ENCODE measurements at regions not wholly inside any gene's neighbourhood (a gene's known extent, or its start where the extent isn't known, plus 50 kb on each side); places are given as distances from the start of the nearest gene placed in this dataset.
A peak's percentile ranks its signal among the peaks of the same experiment; 100 is the strongest.

- no CpG with 5 or more reads among the region's 17 CpGs for WGBS, 2 donors (ENCODE audit: extremely low coverage in 2 of 2, insufficient read length in 2 of 2, insufficient replicate concordance in 1 of 2)
Observed at GRCh38 chr2:8552293-8552801, 129.5 kb upstream of the ID2 start.

DNA sequence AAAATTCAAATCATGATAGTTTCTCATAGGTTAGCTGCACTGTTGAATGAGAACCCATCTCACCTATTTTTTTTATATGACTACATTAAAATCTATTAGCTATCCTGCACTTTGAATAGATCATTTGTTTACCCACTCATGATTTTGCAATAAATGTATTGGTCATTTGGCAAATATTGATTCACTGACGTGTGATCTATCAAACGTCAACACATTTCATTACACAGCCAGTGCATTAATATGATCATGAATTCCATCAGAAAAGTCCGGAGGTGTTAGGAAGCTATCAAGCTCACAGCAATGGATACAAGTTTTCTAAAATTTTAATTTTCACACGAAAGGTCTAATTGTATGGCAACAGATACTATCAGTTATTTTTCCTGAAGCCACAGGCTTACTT, 128.2 kb upstream of the ID2 start:
- H3K18ac ChIP-seq (ENCODE audit: low read length) = no peak overlapping the region
- H2AFZ ChIP-seq (ENCODE audit: low read length) = no peak overlapping the region
- no peak overlapping the region for H2BK120ac ChIP-seq (ENCODE audit: low read depth, low read length)
- no peak overlapping the region for H2BK12ac ChIP-seq (ENCODE audit: low read length)
- H2BK5ac ChIP-seq (ENCODE audit: low read length) = no peak overlapping the region
- H3K4me1 ChIP-seq (ENCODE audit: control insufficient read depth in 2 of 2, insufficient read depth in 1 of 2, low read depth in 1 of 2, low read length in 2 of 2) = peaks cover 0 to 2% of the 10 kb centered on the region in 2 donors
- H3K9me3 ChIP-seq (replicated peaks in 1 of 2; ENCODE audit: control insufficient read depth in 2 of 2, insufficient read depth in 1 of 2, low read depth in 1 of 2, low read length in 2 of 2) = peaks cover 3 to 6% of the 10 kb centered on the region in 2 donors
- peaks cover 0 to 2% (median 0%) of the 10 kb centered on the region in 3 experiments for H3K27me3 ChIP-seq (ENCODE audit: control insufficient read depth in 3 of 3, insufficient read depth in 3 of 3, low read depth in 1 of 3, low read length in 3 of 3)
- no peak overlapping the region for H4K8ac ChIP-seq (ENCODE audit: low read depth, low read length)
- DNase-seq (ENCODE audit: low spot score) = no peak
- H3K23ac ChIP-seq (ENCODE audit: low read depth, low read length, poor library complexity) = no peak overlapping the region
- H3K27ac ChIP-seq (replicated peaks; ENCODE audit: low read length) = no peak overlapping the region
- no peak overlapping the region for H2BK15ac ChIP-seq (ENCODE audit: low read length)
- H3K4me3 ChIP-seq (ENCODE audit: low read length in 2 of 2) = no peak overlapping the region
- H3K36me3 ChIP-seq (replicated peaks in 1 of 2; ENCODE audit: control insufficient read depth in 2 of 2, insufficient read depth in 2 of 2, low read length in 2 of 2) = no peaks in the 10 kb centered on the region
- H3K4ac ChIP-seq (ENCODE audit: low read length) = no peak overlapping the region
- no CpG with 5 or more reads among the region's 4 CpGs for WGBS, 2 donors (ENCODE audit: extremely low coverage in 2 of 2, insufficient read length in 2 of 2, insufficient replicate concordance in 1 of 2)
- no peak overlapping the region for H3K14ac ChIP-seq (ENCODE audit: low read length)
- no peak overlapping the region for H4K91ac ChIP-seq (ENCODE audit: low read depth, low read length, poor library complexity)
- H2AK5ac ChIP-seq (ENCODE audit: low read depth, low read length) = no peak overlapping the region
- no peak overlapping the region for H3K4me2 ChIP-seq (ENCODE audit: insufficient read depth, low read length, poor library complexity, severe bottlenecking)
- no peak overlapping the region for H3K9ac ChIP-seq (ENCODE audit: low read depth, low read length, poor library complexity)
- no peaks in the 10 kb centered on the region for H3K79me1 ChIP-seq (ENCODE audit: low read depth, low read length)

More at GRCh38 chr2:8552293-8552801, 129.5 kb upstream of the ID2 start:
- H2AK5ac ChIP-seq (ENCODE audit: low read depth, low read length) = peak overlapping the region; percentile 43
- no peak overlapping the region for H4K8ac ChIP-seq (ENCODE audit: low read depth, low read length)
- no peak overlapping the region for H3K18ac ChIP-seq (ENCODE audit: low read length)
- H3K36me3 ChIP-seq (replicated peaks in 1 of 2; ENCODE audit: control insufficient read depth in 2 of 2, insufficient read depth in 2 of 2, low read length in 2 of 2) = no peaks in the 10 kb centered on the region
- H3K9me3 ChIP-seq (replicated peaks in 1 of 2; ENCODE audit: control insufficient read depth in 2 of 2, insufficient read depth in 1 of 2, low read depth in 1 of 2, low read length in 2 of 2) = peaks cover 0 to 4% of the 10 kb centered on the region in 2 donors
- peaks cover 0 to 2% (median 0%) of the 10 kb centered on the region in 3 experiments for H3K27me3 ChIP-seq (ENCODE audit: control insufficient read depth in 3 of 3, insufficient read depth in 3 of 3, low read depth in 1 of 3, low read length in 3 of 3)
- no peak overlapping the region for H3K27ac ChIP-seq (replicated peaks; ENCODE audit: low read length)
- H4K91ac ChIP-seq (ENCODE audit: low read depth, low read length, poor library complexity) = no peak overlapping the region
- H2AFZ ChIP-seq (ENCODE audit: low read length) = peak overlapping the region; percentile 41
- H2BK120ac ChIP-seq (ENCODE audit: low read depth, low read length) = no peak overlapping the region
- no peak overlapping the region for H3K4me3 ChIP-seq (ENCODE audit: low read length in 2 of 2)
- H3K23ac ChIP-seq (ENCODE audit: low read depth, low read length, poor library complexity) = no peak overlapping the region
- DNase-seq (ENCODE audit: low spot score) = no peak
- no peak overlapping the region for H3K4me2 ChIP-seq (ENCODE audit: insufficient read depth, low read length, poor library complexity, severe bottlenecking)
- H3K4ac ChIP-seq (ENCODE audit: low read length) = no peak overlapping the region
- no peak overlapping the region for H2BK12ac ChIP-seq (ENCODE audit: low read length)
- no peak overlapping the region for H3K9ac ChIP-seq (ENCODE audit: low read depth, low read length, poor library complexity)
- H2BK15ac ChIP-seq (ENCODE audit: low read length) = no peak overlapping the region
- H3K4me1 ChIP-seq (ENCODE audit: control insufficient read depth in 2 of 2, insufficient read depth in 1 of 2, low read depth in 1 of 2, low read length in 2 of 2) = peaks cover 0 to 6% of the 10 kb centered on the region in 2 donors
- H3K79me1 ChIP-seq (ENCODE audit: low read depth, low read length) = no peaks in the 10 kb centered on the region
- no peak overlapping the region for H3K14ac ChIP-seq (ENCODE audit: low read length)
- no peak overlapping the region for H2BK5ac ChIP-seq (ENCODE audit: low read length)

GRCh38 chr2:8554296-8554806, 127.5 kb upstream of the ID2 start:
- no peak overlapping the region for H2BK120ac ChIP-seq (ENCODE audit: low read depth, low read length)
- H3K9ac ChIP-seq (ENCODE audit: low read depth, low read length, poor library complexity) = peak overlapping the region; percentile 65
- H2BK5ac ChIP-seq (ENCODE audit: low read length) = no peak overlapping the region
- no peak overlapping the region for H3K23ac ChIP-seq (ENCODE audit: low read depth, low read length, poor library complexity)
- H3K4me3 ChIP-seq (ENCODE audit: low read length in 2 of 2) = peak overlapping the region in 1 of 2 donors; percentile 54
- no peak overlapping the region for H3K4me2 ChIP-seq (ENCODE audit: insufficient read depth, low read length, poor library complexity, severe bottlenecking)
- no CpG with 5 or more reads among the region's 9 CpGs for WGBS, 2 donors (ENCODE audit: extremely low coverage in 2 of 2, insufficient read length in 2 of 2, insufficient replicate concordance in 1 of 2)
- no peak overlapping the region for H4K91ac ChIP-seq (ENCODE audit: low read depth, low read length, poor library complexity)
- H3K27ac ChIP-seq (replicated peaks; ENCODE audit: low read length) = no peak overlapping the region
- H2BK12ac ChIP-seq (ENCODE audit: low read length) = peak overlapping the region; percentile 16
- DNase-seq (ENCODE audit: low spot score) = no peak
- H3K4me1 ChIP-seq (ENCODE audit: control insufficient read depth in 2 of 2, insufficient read depth in 1 of 2, low read depth in 1 of 2, low read length in 2 of 2) = peaks cover 0 to 2% of the 10 kb centered on the region in 2 donors
- H3K79me1 ChIP-seq (ENCODE audit: low read depth, low read length) = no peaks in the 10 kb centered on the region
- H3K4ac ChIP-seq (ENCODE audit: low read length) = no peak overlapping the region
- no peak overlapping the region for H2AFZ ChIP-seq (ENCODE audit: low read length)
- H3K27me3 ChIP-seq (ENCODE audit: control insufficient read depth in 3 of 3, insufficient read depth in 3 of 3, low read depth in 1 of 3, low read length in 3 of 3) = peaks cover 0 to 2% (median 0%) of the 10 kb centered on the region in 3 experiments
- H3K18ac ChIP-seq (ENCODE audit: low read length) = peak overlapping the region; percentile 73
- H3K14ac ChIP-seq (ENCODE audit: low read length) = no peak overlapping the region
- H3K9me3 ChIP-seq (replicated peaks in 1 of 2; ENCODE audit: control insufficient read depth in 2 of 2, insufficient read depth in 1 of 2, low read depth in 1 of 2, low read length in 2 of 2) = peaks cover 3 to 6% of the 10 kb centered on the region in 2 donors
- no peak overlapping the region for H2BK15ac ChIP-seq (ENCODE audit: low read length)
- no peak overlapping the region for H2AK5ac ChIP-seq (ENCODE audit: low read depth, low read length)
- no peaks in the 10 kb centered on the region for H3K36me3 ChIP-seq (replicated peaks in 1 of 2; ENCODE audit: control insufficient read depth in 2 of 2, insufficient read depth in 2 of 2, low read length in 2 of 2)
- no peak overlapping the region for H4K8ac ChIP-seq (ENCODE audit: low read depth, low read length)

DNA sequence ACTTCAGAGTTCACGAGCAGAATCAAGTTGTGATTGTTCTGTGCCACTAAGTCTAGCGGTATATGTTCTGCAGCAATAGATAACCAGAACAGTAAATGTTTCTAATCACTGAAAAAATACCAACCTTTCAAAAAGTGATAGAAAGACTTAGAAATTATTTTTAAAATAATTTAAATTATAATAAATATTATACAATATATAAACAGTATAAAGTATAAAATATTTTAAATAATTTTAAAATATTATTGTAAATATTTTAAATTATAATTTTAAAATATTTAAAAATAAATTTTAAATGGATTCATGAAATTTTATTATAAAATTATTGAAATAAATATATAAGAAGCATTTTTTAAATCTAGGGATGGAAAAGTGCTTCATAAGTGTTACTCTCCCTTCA, 126.3 kb upstream of the ID2 start:
- H3K4me1 ChIP-seq (ENCODE audit: control insufficient read depth in 2 of 2, insufficient read depth in 1 of 2, low read depth in 1 of 2, low read length in 2 of 2) = peaks cover 0 to 2% of the 10 kb centered on the region in 2 donors
- no peaks in the 10 kb centered on the region for H3K36me3 ChIP-seq (replicated peaks in 1 of 2; ENCODE audit: control insufficient read depth in 2 of 2, insufficient read depth in 2 of 2, low read length in 2 of 2)
- peaks cover 3 to 6% of the 10 kb centered on the region in 2 donors for H3K9me3 ChIP-seq (replicated peaks in 1 of 2; ENCODE audit: control insufficient read depth in 2 of 2, insufficient read depth in 1 of 2, low read depth in 1 of 2, low read length in 2 of 2)
- DNase-seq (ENCODE audit: low spot score) = no peak
- no peak overlapping the region for H2BK5ac ChIP-seq (ENCODE audit: low read length)
- no peak overlapping the region for H3K9ac ChIP-seq (ENCODE audit: low read depth, low read length, poor library complexity)
- no peaks in the 10 kb centered on the region for H3K79me1 ChIP-seq (ENCODE audit: low read depth, low read length)
- H3K27ac ChIP-seq (replicated peaks; ENCODE audit: low read length) = no peak overlapping the region
- H2BK15ac ChIP-seq (ENCODE audit: low read length) = no peak overlapping the region
- H2AFZ ChIP-seq (ENCODE audit: low read length) = no peak overlapping the region
- no peak overlapping the region for H3K23ac ChIP-seq (ENCODE audit: low read depth, low read length, poor library complexity)
- H4K91ac ChIP-seq (ENCODE audit: low read depth, low read length, poor library complexity) = no peak overlapping the region
- no peak overlapping the region for H2AK5ac ChIP-seq (ENCODE audit: low read depth, low read length)
- peaks cover 0 to 2% (median 0%) of the 10 kb centered on the region in 3 experiments for H3K27me3 ChIP-seq (ENCODE audit: control insufficient read depth in 3 of 3, insufficient read depth in 3 of 3, low read depth in 1 of 3, low read length in 3 of 3)
- no peak overlapping the region for H3K4me2 ChIP-seq (ENCODE audit: insufficient read depth, low read length, poor library complexity, severe bottlenecking)
- no peak overlapping the region for H2BK120ac ChIP-seq (ENCODE audit: low read depth, low read length)
- H3K4ac ChIP-seq (ENCODE audit: low read length) = no peak overlapping the region
- no peak overlapping the region for H3K18ac ChIP-seq (ENCODE audit: low read length)
- H4K8ac ChIP-seq (ENCODE audit: low read depth, low read length) = no peak overlapping the region
- no peak overlapping the region for H2BK12ac ChIP-seq (ENCODE audit: low read length)
- WGBS, 2 donors (ENCODE audit: extremely low coverage in 2 of 2, insufficient read length in 2 of 2, insufficient replicate concordance in 1 of 2) = no CpG with 5 or more reads among the region's 2 CpGs
- H3K4me3 ChIP-seq (ENCODE audit: low read length in 2 of 2) = no peak overlapping the region
- no peak overlapping the region for H3K14ac ChIP-seq (ENCODE audit: low read length)

All from neuronal stem cell (in vitro differentiated cells).